ENCODE measurements at regions not wholly inside any gene's neighbourhood (a gene's known extent, or its start where the extent isn't known, plus 50 kb on each side); places are given as distances from the start of the nearest gene placed in this dataset.
"Not testable (repeated sequence)": the region's sequence is repeated elsewhere in the genome, so short reads cannot be mapped to it uniquely, and the experiment has no call there.

DNA sequence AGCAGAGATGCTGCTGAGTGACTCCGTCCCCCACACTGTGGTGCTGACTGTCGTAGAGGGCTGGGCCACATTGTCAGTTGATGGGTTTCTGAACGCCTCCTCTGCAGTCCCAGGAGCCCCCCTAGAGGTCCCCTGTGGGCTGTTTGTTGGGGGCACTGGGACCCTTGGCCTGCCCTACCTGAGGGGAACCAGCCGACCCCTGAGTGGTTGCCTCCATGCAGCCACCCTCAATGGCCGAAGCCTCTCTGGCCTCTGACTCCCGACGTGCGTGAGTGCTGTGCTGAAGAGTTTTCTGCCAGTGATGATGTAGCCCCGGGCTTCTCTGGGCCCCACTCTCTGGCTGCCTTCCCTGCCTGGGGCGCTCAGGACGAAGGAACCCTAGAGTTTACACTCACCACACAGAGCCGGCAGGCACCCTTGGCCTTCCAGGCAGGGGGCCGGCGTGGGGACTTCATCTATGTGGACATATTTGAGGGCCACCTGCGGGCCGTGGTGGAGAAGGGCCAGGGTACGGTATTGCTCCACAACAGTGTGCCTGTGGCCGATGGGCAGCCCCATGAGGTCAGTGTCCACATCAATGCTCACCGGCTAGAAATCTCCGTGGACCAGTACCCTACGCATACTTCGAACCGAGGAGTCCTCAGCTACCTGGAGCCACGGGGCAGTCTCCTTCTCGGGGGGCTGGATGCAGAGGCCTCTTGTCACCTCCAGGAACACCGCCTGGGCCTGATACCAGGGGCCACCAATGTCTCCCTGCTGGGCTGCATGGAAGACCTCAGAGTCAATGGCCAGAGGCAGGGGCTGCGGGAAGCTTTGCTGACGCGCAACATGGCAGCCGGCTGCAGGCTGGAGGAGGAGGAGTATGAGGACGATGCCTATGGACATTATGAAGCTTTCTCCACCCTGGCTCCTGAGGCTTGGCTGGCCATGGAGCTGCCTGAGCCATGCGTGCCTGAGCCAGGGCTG lies 181.1 kb downstream of the TBC1D2B start:
- DNase-seq = not testable (repeated sequence)

DNA sequence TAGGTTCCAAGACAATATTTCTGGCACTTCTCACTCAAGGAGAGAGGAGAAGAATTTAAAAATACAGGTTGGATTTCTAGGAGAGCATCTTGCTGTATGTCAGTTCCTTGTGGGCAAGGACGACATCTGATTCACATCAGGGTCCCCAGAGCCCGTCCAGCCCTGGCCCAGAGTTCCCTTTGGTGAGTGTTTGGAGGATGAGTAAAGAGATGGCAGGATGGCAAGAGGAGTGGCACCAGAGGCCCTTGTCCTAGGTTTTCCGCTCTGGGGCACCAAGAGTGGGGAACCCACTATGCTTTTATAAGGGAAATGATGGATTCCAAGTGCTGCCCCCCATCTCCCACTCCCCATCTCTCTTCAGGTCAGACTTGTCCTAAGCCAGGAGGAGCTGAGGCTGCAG lies 181.8 kb downstream of the TBC1D2B start:
- DNase-seq = no peak

DNA sequence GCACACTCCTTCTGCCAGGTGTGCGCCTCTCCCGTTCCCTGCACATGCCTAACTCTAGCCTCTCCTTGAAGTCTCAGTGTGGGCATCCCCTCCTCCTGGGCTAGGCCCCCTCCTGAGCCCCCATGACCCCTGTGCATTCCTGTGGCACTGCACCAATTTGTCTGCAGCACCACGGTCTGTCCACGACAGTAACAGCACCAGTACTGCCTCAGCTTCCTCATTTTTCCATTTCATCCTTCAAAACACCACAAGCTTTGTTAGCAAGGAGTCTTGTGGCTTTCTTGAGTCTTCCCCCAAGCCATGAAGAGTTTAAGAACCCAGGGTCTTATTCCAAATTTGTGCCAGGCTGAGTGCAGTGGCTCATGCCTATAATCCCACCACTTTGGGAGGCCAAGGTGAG lies 182.4 kb downstream of the TBC1D2B start:
- DNase-seq = not testable (repeated sequence)

DNA sequence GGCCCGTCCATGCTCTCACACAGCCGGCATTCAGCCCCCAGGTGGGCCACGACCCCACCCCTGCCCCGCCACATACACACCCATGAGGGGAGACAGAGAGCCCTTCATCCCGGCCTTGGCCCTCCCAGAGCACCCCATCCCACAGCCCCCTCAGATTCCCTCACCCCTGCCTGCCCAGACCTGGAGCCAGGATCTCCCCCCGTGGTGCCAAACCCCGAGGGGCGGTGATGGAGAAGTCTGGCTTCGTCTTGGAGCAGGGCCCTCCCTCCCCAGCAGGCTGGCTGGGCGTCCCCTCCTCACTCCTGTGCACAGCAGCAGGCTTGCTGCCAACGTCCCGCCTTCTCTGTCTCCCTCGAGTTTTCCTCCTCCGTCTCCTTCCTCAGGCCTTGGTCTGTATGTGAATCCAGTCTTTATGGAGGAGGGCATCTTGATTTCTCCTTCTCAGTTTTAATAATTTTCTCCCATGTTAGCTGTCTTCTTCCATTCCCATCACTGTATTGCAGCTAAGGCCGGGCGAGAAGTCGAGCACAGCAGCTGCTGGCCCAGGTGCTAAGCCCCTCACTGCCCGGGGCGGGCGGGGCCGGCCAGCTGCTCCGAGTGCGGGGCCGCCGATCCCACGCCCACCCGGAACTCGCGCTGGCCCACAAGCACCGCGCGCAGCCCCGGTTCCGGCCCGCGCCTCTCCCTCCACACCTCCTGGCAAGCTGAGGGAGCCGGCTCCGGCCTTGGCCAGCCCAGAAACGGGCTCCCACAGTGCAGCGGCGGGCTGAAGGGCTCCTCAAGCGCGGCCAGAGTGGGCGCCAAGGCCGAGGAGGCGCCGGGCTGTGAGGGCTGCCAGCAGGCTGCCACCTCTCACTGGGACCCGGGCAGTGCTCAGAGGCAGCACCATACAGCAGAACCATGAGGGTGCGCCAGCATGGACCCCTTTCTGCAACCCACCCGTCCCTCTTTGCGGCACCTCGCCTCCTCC lies 183.6 kb downstream of the TBC1D2B start:
- not testable (repeated sequence) for DNase-seq

DNA sequence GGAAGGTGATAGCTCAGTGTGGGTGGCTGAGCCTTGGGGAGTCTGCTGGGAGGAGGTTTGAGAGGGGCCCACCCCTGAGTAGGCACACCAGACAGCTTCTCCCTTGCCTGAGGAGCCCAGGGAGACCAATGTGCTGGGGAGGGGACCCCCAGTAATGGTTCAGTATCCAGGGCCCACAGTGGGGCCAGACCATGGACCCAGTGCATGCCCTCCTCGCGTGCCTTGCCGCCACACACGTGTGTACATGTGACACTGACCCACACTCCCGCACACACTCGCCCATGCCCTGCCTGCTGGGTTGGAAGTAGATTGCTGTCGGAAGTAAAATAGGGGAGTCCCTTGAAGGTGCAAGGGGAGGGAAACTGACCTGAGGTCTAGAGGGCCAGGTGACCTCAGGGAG lies 184.3 kb downstream of the TBC1D2B start:
- DNase-seq = not testable (repeated sequence)

DNA sequence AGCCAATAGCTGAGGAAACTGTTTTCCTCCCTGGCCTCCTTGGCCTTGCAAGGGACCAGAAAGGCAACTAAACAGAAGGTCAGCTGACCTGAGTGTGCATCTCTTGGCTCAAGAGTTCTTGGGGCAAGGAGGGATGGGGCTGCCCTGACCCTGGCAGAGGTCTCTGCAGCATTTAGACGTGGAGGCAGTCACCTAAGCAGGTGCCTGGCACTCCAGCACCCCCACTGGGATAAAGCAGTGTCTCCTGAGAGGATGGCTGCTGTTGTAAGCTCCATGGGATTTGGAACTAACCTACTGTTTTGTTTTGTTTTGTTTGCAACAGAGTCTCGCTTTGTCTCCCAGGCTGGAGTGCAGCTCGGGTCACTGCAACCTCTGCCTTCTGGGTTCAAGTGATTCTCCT lies 185.2 kb downstream of the TBC1D2B start:
- no peak for DNase-seq

DNA sequence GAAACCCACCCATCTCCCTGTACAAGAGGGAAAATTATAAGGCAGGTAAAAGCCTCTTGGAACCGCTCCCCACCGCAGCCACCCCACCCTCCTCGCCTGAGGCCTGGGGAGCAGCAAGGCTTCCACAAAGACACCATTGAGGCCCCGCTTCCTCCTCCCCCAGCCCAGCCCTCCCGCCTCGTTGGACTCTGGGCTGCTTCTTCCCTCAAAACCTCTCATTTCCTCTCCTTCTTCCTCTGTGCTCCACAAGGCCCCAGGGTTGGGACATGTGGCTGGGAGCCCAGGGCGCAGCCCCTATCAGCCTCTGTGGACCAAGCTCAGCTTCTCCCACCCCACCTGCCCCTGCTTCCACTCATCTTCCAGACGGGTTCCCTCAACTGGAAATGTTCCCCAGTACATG lies 185.6 kb downstream of the TBC1D2B start:
- DNase-seq = not testable (repeated sequence)

DNA sequence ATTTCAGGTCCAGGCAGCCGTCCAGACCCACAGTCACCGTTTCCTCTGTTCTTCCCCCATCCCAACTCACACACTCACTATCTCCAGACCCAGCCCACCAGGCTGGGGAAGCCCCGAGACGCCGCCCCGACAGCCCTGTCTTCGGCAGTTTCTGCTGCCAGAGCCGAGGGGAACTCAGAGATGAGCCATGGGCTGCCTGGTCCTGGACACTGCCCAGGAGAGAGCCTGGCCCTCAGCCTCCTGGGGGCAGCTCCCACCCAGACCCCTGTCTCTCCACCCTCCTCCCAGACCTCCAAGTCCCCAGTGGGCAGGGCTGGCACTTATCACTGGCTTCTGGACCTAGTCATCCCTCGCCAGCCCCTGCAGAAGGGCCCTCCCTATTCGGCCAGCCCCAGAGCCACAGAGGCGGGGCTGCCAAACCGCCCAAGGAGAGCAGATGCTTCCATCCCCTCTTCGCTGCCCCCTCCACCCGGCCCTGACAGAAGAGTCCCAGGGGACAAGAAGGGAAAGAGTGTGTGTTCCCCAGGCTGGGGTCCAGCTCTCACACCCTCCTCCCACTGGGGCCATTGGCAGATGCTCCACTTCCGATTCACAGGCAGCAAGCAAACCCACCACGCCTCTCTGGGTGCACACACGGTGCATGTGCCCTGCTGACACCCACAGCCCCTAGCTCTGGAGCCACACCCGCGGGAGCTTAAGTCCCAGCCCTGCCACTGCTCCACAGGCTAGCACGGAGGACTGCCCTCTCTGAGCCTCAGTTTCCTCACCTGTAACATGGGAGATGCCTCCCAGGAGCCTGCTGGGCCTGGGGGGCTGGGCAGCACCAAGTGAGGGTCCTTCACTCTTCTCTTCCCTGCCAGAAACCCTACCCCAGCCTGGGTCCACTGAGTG lies 186.4 kb downstream of the TBC1D2B start:
- DNase-seq = not testable (repeated sequence)

DNA sequence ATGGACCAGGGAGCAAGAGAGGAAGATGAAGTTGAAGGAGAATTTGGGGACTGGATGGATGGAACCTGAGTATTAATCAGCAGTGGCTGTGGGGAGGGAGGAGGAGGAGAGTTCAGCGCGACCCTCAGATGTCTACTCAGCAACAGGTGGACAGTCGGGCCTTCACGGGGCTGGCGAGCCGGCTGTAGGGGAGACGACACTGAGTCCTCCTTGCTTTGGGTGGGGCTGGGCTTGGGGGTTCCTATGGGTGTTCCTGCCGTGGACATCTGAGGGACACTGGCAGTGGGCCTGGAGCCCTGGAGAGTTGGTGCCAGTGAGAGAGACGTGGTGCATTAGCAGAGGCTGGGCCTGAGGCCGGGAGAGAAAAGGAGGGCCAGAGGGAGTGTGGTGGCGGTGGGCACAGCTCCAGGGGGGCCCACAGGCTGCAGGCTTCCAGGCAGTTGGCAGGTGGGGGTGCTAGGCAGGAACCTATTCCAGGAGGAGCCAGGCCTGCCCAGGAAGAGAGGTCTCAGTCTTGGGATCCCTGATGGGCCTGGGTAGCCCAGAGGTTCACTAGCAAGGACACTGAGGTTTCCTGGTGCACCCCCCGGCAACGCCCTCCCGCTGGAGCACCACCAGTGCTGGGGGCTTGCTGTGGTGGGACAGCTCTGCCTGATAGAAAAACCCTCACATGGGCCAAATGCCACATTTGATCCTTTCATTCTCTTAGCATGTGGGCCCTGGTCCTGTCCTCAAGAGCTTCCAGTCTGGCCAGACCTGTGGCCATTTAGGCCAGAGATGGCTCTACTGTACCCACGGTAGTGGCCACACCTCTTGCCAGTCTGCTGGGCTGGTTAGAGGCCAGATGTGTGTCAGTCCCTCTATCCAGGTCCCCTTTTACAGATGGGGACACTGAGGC lies 187.4 kb downstream of the TBC1D2B start:
- DNase-seq = not testable (repeated sequence)

DNA sequence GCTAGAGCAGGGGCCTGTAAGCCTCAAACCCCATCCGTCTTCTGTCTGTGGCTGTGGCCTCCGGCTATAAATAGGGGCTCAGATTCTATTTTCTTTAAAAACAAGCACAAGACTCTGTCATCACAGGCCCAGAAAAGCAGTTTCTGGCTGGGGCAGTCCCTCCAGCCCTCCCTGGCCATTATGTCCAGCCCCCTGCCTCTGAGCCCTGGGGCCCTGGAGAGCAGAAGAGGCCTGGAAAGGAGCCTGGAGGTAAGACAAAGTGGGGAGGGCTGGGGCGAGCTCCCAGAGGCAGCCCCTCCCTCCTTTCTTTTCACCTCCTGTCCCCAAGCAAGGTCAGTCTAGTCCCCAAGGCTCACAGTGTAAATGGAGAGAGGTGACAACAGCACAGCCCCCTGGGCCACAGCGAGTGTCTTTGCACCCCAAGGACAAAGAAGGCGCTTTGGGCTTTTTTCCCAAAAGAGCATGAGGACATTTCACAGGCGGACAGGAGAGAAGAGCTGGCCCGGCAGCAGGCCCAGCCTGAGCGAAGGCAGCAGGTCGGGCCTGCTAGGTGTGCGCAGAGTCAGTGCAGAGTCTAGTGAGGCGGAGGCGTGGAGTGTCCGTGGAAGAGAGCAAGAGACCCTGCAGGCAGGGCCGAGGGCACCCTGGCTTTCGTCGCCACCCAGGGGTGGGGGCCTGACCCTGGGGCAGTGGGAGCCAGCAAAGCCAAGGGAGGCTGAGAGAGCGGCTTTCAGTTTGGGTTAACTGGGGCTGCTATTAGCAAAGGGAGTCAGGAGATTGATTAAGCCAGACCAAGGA lies 188.3 kb downstream of the TBC1D2B start:
- DNase-seq = no peak

DNA sequence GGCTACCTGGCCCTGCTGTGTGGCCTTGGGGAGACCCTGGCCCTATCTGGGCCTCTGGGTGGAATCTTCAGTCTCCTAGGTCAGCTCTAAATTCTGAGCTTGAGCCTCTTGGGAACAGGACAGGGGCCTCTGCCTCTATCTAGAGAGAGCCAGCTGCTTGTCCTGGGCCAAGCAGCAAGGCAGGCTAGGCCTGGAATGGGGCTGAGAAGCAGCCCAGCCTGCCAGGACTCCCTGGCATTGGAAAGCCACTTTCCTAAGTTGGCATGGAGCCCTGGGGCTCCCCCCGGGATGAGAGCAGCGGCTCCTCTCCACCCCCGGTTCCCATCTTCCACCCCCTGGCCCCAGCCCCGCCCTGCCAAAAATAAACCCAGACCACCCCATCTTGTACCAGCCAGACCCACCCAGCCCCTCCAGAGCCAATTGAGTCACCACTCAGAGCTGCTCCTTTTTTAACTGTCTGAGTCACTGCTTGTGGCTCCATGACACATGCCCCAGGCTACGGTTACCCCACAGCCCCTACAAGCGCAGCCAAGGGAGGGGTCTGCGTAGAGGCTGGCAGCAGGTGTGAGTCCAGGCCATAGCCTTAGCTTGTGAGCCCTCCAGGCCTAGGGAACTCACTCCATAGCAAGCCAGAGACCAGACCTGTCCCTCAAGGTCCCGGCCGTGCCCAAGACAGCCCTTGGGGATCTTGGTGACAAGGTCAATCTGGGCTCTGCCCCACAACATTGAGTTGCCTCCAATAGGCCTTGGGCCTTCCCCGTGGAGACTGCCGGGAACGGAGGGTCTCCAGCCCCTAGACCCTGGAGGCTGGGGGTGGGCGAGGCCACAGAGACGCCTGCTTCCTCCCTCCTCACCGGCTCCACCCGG lies 189.7 kb downstream of the TBC1D2B start:
- not testable (repeated sequence) for DNase-seq

DNA sequence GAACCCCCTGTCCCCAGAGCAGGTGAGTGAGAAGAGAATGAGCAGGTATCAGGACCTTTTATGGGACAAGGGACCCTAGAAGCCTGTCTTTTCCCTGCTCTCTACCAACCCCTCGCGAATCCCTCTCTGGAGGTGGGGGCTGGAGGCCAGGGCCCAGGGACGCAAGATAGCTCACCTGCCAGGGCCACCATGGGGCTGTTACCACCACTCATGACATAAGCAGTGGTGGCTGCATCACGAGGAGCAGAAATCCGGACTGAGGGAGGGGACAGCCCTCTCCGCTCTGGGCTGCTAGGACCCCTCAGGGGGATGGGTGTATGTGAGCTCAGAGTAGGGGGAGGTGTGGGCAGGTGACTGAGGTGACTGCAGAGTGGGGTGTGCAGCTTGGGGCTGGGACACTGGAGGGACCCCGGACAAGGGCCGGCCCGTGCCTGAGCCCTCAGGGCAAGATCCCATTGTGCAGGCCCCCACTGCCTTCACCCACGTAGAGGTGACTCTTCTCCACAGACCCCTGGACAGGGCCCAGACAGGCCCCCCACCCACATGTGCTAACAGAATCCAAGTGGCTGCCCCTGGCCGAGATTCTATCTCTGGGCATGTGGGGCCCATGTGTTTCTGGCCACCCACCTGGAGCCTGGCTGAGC lies 190.6 kb downstream of the TBC1D2B start:
- no peak for DNase-seq

DNA sequence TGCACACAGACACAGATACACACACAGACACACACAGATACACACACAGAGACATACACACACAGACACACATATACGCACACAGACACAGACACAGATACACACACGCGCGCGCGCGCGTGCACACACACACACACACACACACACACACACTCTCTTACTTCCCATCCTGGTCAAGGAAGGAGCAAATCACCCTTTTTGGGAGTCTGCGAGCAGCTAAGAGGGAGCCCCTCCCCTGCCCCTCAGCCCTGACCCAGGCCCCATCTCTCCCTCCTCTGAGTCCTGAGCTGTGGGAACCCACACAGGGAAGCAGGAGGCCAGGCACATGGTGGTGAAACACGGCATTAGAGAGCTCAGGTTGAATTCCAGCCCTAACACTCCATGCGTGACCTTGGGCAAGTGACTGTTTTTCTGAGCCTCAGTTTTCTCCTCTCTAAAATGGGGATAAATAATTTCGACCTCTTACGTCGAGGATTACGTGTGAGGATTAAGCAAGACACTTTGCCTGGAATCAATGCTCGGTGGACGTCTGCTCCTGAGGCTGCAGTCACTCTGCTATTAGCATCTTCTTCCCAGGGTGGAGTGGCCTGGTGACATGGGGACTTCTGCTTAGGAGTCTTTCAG lies 191.5 kb downstream of the TBC1D2B start:
- not testable (repeated sequence) for DNase-seq

DNA sequence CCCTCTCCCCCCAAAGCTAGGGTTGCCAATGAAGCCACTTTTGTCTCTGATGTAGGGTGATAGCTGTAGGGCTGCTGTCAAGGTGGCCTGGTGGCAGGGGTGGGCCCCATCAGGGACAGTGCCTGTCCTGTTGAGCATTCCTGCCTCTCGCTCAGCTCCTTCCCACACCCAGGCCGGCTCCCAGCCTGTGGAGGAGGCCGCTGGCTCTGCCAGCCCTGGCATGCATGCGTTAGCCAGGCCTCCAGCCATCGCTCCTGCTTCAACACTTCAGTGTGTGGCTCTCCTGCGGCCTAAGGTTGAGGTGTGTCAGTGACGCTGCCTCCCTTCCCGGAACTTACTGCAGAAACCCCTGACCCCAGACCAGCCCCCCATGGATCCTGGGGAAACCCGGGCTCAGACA lies 194.5 kb downstream of the TBC1D2B start:
- not testable (repeated sequence) for DNase-seq

DNA sequence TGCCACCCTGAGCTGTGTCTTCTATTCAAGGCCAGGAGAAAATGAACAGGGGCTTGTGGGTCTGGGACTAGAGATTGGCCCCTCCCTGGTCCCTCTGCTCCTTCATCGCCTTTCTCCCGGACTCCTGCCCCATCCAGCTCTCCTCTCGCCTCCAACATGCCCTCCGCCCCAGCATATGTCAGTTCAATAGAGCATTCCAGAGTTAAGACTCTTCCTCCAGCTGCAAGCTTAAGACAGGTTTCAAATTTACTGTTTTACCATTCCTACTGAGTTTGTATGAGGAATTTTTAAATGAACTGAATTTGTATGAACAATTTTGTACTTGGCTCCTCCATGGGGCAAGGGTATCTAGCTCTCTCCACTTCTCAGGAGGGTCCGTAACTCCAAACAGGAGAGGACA lies 195.6 kb downstream of the TBC1D2B start:
- no peak for DNase-seq

DNA sequence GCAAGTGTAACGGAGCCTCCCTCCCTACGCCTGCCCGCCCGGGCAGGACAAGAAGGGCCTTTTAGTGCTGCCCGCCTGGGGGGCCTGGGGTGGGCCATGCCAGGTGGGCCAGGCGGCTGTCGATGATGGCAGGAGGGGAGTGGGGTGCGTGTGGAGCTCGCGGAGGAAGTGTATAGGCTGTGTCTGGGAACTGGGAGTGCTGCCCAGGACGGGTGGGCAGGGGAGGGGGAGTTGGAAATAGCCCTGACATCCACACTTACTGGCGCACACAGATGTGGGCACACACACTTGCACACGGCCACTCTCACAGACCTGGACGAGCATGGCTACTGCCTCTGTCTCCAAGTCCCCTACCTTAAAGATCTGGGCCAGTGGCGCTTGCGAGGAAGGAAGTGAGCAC lies 196.0 kb downstream of the TBC1D2B start:
- DNase-seq = not testable (repeated sequence)

DNA sequence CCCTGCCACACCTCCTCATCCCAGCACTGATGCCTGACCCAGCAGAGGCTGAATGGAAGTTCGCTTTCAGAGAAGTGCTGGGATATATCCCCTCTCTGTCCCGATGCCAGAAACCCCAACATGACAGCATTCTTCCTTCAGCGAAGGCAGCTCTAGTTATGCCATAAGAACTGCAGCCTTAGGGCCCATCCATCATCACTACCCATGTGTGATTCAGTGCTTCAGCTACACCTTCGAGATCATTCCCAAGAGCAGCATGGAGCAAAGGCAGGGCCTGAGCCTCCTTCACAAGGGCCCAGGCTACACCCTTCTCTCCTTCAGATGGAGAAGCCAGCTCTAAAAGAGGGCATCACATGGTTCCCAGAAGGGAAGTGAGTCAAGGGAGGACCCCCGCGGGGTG lies 198.0 kb downstream of the TBC1D2B start:
- DNase-seq = not testable (repeated sequence)

DNA sequence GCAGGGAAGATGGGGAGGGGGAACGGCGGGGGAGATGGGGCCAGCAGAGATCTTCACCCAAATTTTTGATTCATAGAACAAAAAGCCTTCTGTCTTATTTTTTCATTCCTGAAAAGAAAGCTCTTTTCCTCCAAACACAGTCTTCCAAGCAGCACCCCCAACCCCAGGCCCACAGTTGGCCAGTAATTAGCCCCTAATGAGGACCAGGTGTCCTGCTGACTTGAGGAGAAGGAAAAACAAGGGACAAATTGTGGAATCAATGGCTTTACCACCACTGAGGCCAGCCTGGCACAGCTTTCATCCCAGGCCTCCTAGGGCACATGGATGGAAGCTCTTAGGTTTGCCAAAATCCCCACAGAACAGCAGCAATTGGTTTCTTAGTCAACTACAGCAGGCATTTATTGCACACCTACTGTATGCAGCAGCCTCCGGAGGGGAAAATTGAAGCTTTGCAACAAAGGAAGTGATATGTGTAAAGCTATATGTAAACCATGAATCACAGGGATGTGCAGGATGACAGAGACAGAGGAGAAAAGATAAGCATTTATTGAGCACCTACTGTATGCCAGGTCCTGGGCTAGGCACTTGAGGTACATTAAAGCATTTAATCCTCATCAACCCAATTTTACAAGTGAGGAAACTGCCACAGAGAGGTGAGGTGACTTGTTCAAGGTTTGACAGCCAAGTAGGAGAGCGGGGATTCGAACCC lies 199.5 kb downstream of the TBC1D2B start:
- DNase-seq = no peak

All from stimulated activated CD4-positive, alpha-beta T cell treated with anti-CD3 and anti-CD28 coated beads, Interleukin-4, amount 100 ng/mL, for 4 hours (primary cell).